Suprapubic skin (tissue), 4 donors: ENCODE measurements at regions not wholly inside any gene's neighbourhood (a gene's known extent, or its start where the extent isn't known, plus 50 kb on each side); places are given as distances from the start of the nearest gene placed in this dataset.

Experiments used
- DNase-seq, 2 donors: peaks; one replicate each; pipeline ENCODE4 v3.0.0-alpha.2; 2019; ENCODE audit warnings: low spot score in 2 of 2
- H3K27ac ChIP-seq: fragments of 200-600 bp; sonication (generic); one replicate; pipeline ENCODE4 v1.5.1; 2019
- H3K27me3 ChIP-seq: fragments of 200-600 bp; sonication (generic); one replicate; pipeline ENCODE4 v1.5.1; 2019
- H3K36me3 ChIP-seq: fragments of 200-600 bp; sonication (generic); one replicate; pipeline ENCODE4 v1.5.1; 2019
- H3K4me1 ChIP-seq: fragments of 200-600 bp; sonication (generic); one replicate; pipeline ENCODE4 v1.5.1; 2019
- H3K4me3 ChIP-seq: fragments of 200-600 bp; sonication (generic); one replicate; pipeline ENCODE4 v1.5.1; 2019; ENCODE audit warnings: mild to moderate bottlenecking
- H3K9me3 ChIP-seq: fragments of 200-600 bp; sonication (generic); one replicate; pipeline ENCODE4 v1.5.1; 2019
- CTCF ChIP-seq, 2 donors: fragments of 200-600 bp in 1 of 2; fragments of 450-650 bp in 1 of 2; sonication (generic) in 1 of 2; IDR thresholded peaks; one replicate each; pipeline ENCODE4 v1.5.1; 2016 to 2019; ENCODE audit warnings: antibody characterized with exemption in 2 of 2, mild to moderate bottlenecking in 1 of 2, moderate library complexity in 1 of 2
- EP300 ChIP-seq: sonication (generic); formaldehyde crosslinking; IDR thresholded peaks from one replicate; pipeline ENCODE4 v1.6.1; 2017; ENCODE audit warnings: antibody characterized with exemption
- POLR2A ChIP-seq, 2 donors: fragments of 450-650 bp; IDR thresholded peaks; one replicate each; pipeline ENCODE4 v1.6.1; 2017; ENCODE audit warnings: antibody characterized with exemption in 2 of 2, mild to moderate bottlenecking in 2 of 2, moderate library complexity in 2 of 2
- POLR2AphosphoS5 ChIP-seq, 3 donors: sonication (generic); formaldehyde crosslinking; IDR thresholded peaks; one replicate each; pipeline ENCODE4 v1.6.1; 2017; ENCODE audit warnings: antibody characterized with exemption in 3 of 3
- WGBS: methylation state at CpG from one replicate; pipeline ENCODE4 v1.1.5; 2018; 5-methylcytosine and 5-hydroxymethylcytosine counted together

GRCh38 chr11:130806746-130807145 is 109.5 kb downstream of the SNX19 start:
- Histone ChIP-seq H3K4me3 (no peak overlapping the region), H3K27ac (no peak overlapping the region), H3K36me3 (no peaks in the 10 kb centered on the region), H3K4me1 (no peaks in the 10 kb centered on the region), H3K27me3 (no peaks in the 10 kb centered on the region), H3K9me3 (no peaks in the 10 kb centered on the region)
- WGBS = 61% methylated on average over 3 of the region's 3 CpGs
- TF ChIP-seq CTCF (IDR thresholded peaks at IDR 0.05) = no peak
- no peak for TF ChIP-seq POLR2AphosphoS5 (IDR thresholded peaks at IDR 0.05)
- TF ChIP-seq EP300 = no peak
- no peak for TF ChIP-seq POLR2A (IDR thresholded peaks at IDR 0.05)
- DNase-seq = no peak

- Histone ChIP-seq H3K4me1 (no peaks in the 10 kb centered on the region), H3K4me3 (no peak overlapping the region), H3K27ac (no peak overlapping the region), H3K27me3 (no peaks in the 10 kb centered on the region), H3K9me3 (no peaks in the 10 kb centered on the region), H3K36me3 (no peaks in the 10 kb centered on the region)
- no peak for DNase-seq
- WGBS = 94% methylated on average over 1 of the region's 1 CpG
- no peak for TF ChIP-seq POLR2AphosphoS5 (IDR thresholded peaks at IDR 0.05)
These were observed 107.7 kb downstream of the SNX19 start for GRCh38 chr11:130808541-130808940.

- 85% methylated on average over 8 of the region's 8 CpGs for WGBS
- TF ChIP-seq POLR2AphosphoS5 (IDR thresholded peaks at IDR 0.05) (no peak), CTCF (IDR thresholded peaks at IDR 0.05) (no peak), EP300 (no peak), POLR2A (IDR thresholded peaks at IDR 0.05) (no peak)
- no peak for DNase-seq
- H3K9me3 ChIP-seq = no peaks in the 10 kb centered on the region
- no peak overlapping the region for H3K4me3 ChIP-seq
- no peaks in the 10 kb centered on the region for H3K4me1 ChIP-seq
- H3K27me3 ChIP-seq = no peaks in the 10 kb centered on the region
- H3K36me3 ChIP-seq = no peaks in the 10 kb centered on the region
- no peak overlapping the region for H3K27ac ChIP-seq
These were observed 103.1 kb downstream of the SNX19 start for GRCh38 chr11:130813196-130813595.

GRCh38 chr11:130813638-130814037 is 102.6 kb downstream of the SNX19 start:
- H3K27ac ChIP-seq = no peak overlapping the region
- H3K9me3 ChIP-seq = no peaks in the 10 kb centered on the region
- no peaks in the 10 kb centered on the region for H3K36me3 ChIP-seq
- WGBS = 63% methylated on average over 3 of the region's 3 CpGs
- no peaks in the 10 kb centered on the region for H3K27me3 ChIP-seq
- no peaks in the 10 kb centered on the region for H3K4me1 ChIP-seq
- no peak overlapping the region for H3K4me3 ChIP-seq
- DNase-seq = no peak
- TF ChIP-seq CTCF (IDR thresholded peaks at IDR 0.05) = no peak
- TF ChIP-seq POLR2A (IDR thresholded peaks at IDR 0.05) = no peak
- TF ChIP-seq POLR2AphosphoS5 (IDR thresholded peaks at IDR 0.05) = no peak
- TF ChIP-seq EP300 = no peak

GRCh38 chr11:130814440-130815096 is 101.7 kb downstream of the SNX19 start:
- WGBS = 80% methylated on average over 4 of the region's 4 CpGs
- H3K36me3 ChIP-seq = no peaks in the 10 kb centered on the region

More at GRCh38 chr11:130814440-130815096, 101.7 kb downstream of the SNX19 start:
- Histone ChIP-seq H3K4me1 (peaks cover 3% of the 10 kb centered on the region), H3K27me3 (no peaks in the 10 kb centered on the region), H3K27ac (no peak overlapping the region), H3K9me3 (no peaks in the 10 kb centered on the region), H3K4me3 (no peak overlapping the region)
- TF ChIP-seq EP300 (no peak), POLR2A (IDR thresholded peaks at IDR 0.05) (no peak), POLR2AphosphoS5 (IDR thresholded peaks at IDR 0.05) (no peak), CTCF (IDR thresholded peaks at IDR 0.05) (no peak)
- no peak for DNase-seq
